Mesenchymal stem cell (in vitro differentiated cells and primary cell): ENCODE measurements at regions not wholly inside any gene's neighbourhood (a gene's known extent, or its start where the extent isn't known, plus 50 kb on each side); places are given as distances from the start of the nearest gene placed in this dataset.

Experiments
- DNase-seq: peaks from one replicate; pipeline ENCODE4 v3.0.0-alpha.2; 2013
- H2AFZ ChIP-seq: one replicate; pipeline ENCODE4 v1.6.1; 2013; ENCODE audit warnings: low read depth, mild to moderate bottlenecking, control low read depth, inconsistent platforms, low read length, moderate library complexity
- H2AK5ac ChIP-seq: 2 replicates; pipeline ENCODE4 v1.6.1; 2013; ENCODE audit warnings: low read length, moderate library complexity, mild to moderate bottlenecking, inconsistent platforms; ENCODE audit not compliant: severe bottlenecking
- H2BK120ac ChIP-seq: one replicate; pipeline ENCODE4 v1.6.1; 2013; ENCODE audit warnings: low read depth, mild to moderate bottlenecking, inconsistent platforms, low read length, moderate library complexity
- H2BK12ac ChIP-seq, 2 experiments: one replicate each; pipeline ENCODE4 v1.6.1; 2013; ENCODE audit warnings: inconsistent platforms in 2 of 2, low read length in 2 of 2, mild to moderate bottlenecking in 2 of 2, moderate library complexity in 2 of 2, control low read depth in 1 of 2
- H2BK15ac ChIP-seq: one replicate; pipeline ENCODE4 v1.6.1; 2013; ENCODE audit warnings: mild to moderate bottlenecking, low read depth, inconsistent platforms; ENCODE audit not compliant: poor library complexity, severe bottlenecking
- H2BK5ac ChIP-seq: 2 replicates; pipeline ENCODE4 v1.6.1; 2013; ENCODE audit warnings: low read depth, mild to moderate bottlenecking, low read length, control low read depth, inconsistent platforms; ENCODE audit not compliant: poor library complexity, severe bottlenecking
- H3K14ac ChIP-seq, 2 experiments: one replicate each; pipeline ENCODE4 v1.6.1; 2013; ENCODE audit warnings: inconsistent platforms in 2 of 2, low read length in 2 of 2, control low read depth in 1 of 2, mild to moderate bottlenecking in 1 of 2, moderate library complexity in 1 of 2
- H3K18ac ChIP-seq, 2 experiments: one replicate each; pipeline ENCODE4 v1.6.1; 2013; ENCODE audit warnings: inconsistent platforms in 2 of 2, low read length in 2 of 2, control low read depth in 1 of 2, low read depth in 1 of 2, mild to moderate bottlenecking in 1 of 2
- H3K23ac ChIP-seq, 2 experiments: one replicate each; pipeline ENCODE4 v1.6.1; 2013; ENCODE audit warnings: inconsistent platforms in 2 of 2, low read length in 2 of 2, mild to moderate bottlenecking in 2 of 2, moderate library complexity in 2 of 2, control low read depth in 1 of 2
- H3K27ac ChIP-seq: 2 replicates; pipeline ENCODE4 v1.5.1; 2013; ENCODE audit warnings: mild to moderate bottlenecking, moderate library complexity, low read length, control low read depth, inconsistent platforms; ENCODE audit not compliant: poor library complexity, severe bottlenecking
- H3K27me3 ChIP-seq, 2 experiments: 2 replicates each; pipeline versions ENCODE4 v1.6.1 to v1.7.0; 2013; ENCODE audit warnings: low read length in 2 of 2, mild to moderate bottlenecking in 2 of 2, moderate library complexity in 2 of 2, control low read depth in 1 of 2, inconsistent platforms in 1 of 2; ENCODE audit not compliant: control insufficient read depth in 1 of 2, insufficient read depth in 1 of 2
- H3K36me3 ChIP-seq, 2 experiments: 2 replicates each; pipeline versions ENCODE4 v1.6.1 to v1.7.0; 2013; ENCODE audit warnings: low read length in 2 of 2, control low read depth in 1 of 2, inconsistent platforms in 1 of 2, low read depth in 1 of 2, mild to moderate bottlenecking in 1 of 2; ENCODE audit not compliant: insufficient read depth in 2 of 2, control insufficient read depth in 1 of 2
- H3K4ac ChIP-seq, 2 experiments: one replicate each; pipeline ENCODE4 v1.6.1; 2013; ENCODE audit warnings: inconsistent platforms in 2 of 2, low read length in 2 of 2, mild to moderate bottlenecking in 2 of 2, moderate library complexity in 2 of 2, control low read depth in 1 of 2, low read depth in 1 of 2
- H3K4me1 ChIP-seq: 2 replicates; pipeline ENCODE4 v1.6.1; 2013; ENCODE audit warnings: low read depth, low read length, control low read depth; ENCODE audit not compliant: control insufficient read depth, insufficient read depth
- H3K4me2 ChIP-seq: 2 replicates; pipeline ENCODE4 v1.6.1; 2013; ENCODE audit warnings: low read length, mild to moderate bottlenecking, inconsistent platforms; ENCODE audit not compliant: poor library complexity, severe bottlenecking
- H3K4me3 ChIP-seq, 2 experiments: 2 replicates each; pipeline versions ENCODE4 v1.5.1 to v1.7.0; 2013; ENCODE audit warnings: low read length in 2 of 2, mild to moderate bottlenecking in 2 of 2, control low read depth in 1 of 2, low read depth in 1 of 2; ENCODE audit not compliant: insufficient read depth in 1 of 2
- H3K79me1 ChIP-seq: replicated peaks from 2 replicates; pipeline ENCODE4 v1.6.1; 2013; ENCODE audit warnings: mild to moderate bottlenecking, control low read depth, low read length, inconsistent platforms; ENCODE audit not compliant: poor library complexity, severe bottlenecking
- H3K9ac ChIP-seq: 2 replicates; pipeline ENCODE4 v1.7.0; 2013; ENCODE audit warnings: mild to moderate bottlenecking, low read length, moderate library complexity
- H3K9me3 ChIP-seq: 2 replicates; pipeline ENCODE4 v1.7.0; 2013; ENCODE audit warnings: mild to moderate bottlenecking, low read length; ENCODE audit not compliant: control insufficient read depth
- H4K8ac ChIP-seq: one replicate; pipeline ENCODE4 v1.6.1; 2013; ENCODE audit warnings: inconsistent platforms, mild to moderate bottlenecking, low read length, moderate library complexity
- H4K91ac ChIP-seq: one replicate; pipeline ENCODE4 v1.6.1; 2013; ENCODE audit warnings: mild to moderate bottlenecking, low read length, inconsistent platforms
- whole genome bisulfite sequencing: methylation state at CpG from one replicate; pipeline ENCODE4 v1.1.7; 2013; ENCODE audit warnings: mixed read lengths; 5-methylcytosine and 5-hydroxymethylcytosine counted together

GRCh38 chr13:102978168-102978567, 88.0 kb downstream of the SLC10A2 start:
- Histone ChIP-seq H3K9ac (peak overlapping the region; percentile 93), H3K9me3 (no peaks in the 10 kb centered on the region), H4K8ac (no peak overlapping the region), H2BK120ac (no peak overlapping the region), H3K27ac (no peak overlapping the region), H2AFZ (no peak overlapping the region), H2BK15ac (no peak overlapping the region), H3K18ac (no peak overlapping the region), H3K23ac (no peak overlapping the region), H3K27me3 (no peaks in the 10 kb centered on the region), H3K4me2 (no peak overlapping the region), H3K4me3 (peak overlapping the region in 1 of 2 experiments; percentile 79), H3K14ac (no peak overlapping the region), H2BK5ac (no peak overlapping the region), H3K4me1 (no peaks in the 10 kb centered on the region), H3K36me3 (no peaks in the 10 kb centered on the region), H2AK5ac (no peak overlapping the region), H3K4ac (no peak overlapping the region), H3K79me1 (no peaks in the 10 kb centered on the region), H2BK12ac (no peak overlapping the region), H4K91ac (no peak overlapping the region)
- DNase-seq: no peak
- 92% methylated on average over 3 of the region's 4 CpGs for WGBS

- H3K79me1 ChIP-seq: no peaks in the 10 kb centered on the region
- 78% methylated on average over 2 of the region's 2 CpGs for WGBS
- H3K27me3 ChIP-seq: no peaks in the 10 kb centered on the region
- no peak overlapping the region for H3K4me2 ChIP-seq
- no peak overlapping the region for H2BK5ac ChIP-seq
- no peak overlapping the region for H3K18ac ChIP-seq
- H3K4ac ChIP-seq: no peak overlapping the region
- H2BK120ac ChIP-seq: no peak overlapping the region
- H2BK15ac ChIP-seq: no peak overlapping the region
- H3K4me3 ChIP-seq: peak overlapping the region in 1 of 2 experiments; percentile 79
- H3K36me3 ChIP-seq: no peaks in the 10 kb centered on the region
- DNase-seq: no peak
- H3K4me1 ChIP-seq: no peaks in the 10 kb centered on the region
- no peak overlapping the region for H2AK5ac ChIP-seq
- H2AFZ ChIP-seq: no peak overlapping the region
- H3K14ac ChIP-seq: no peak overlapping the region
- H3K9me3 ChIP-seq: no peaks in the 10 kb centered on the region
- no peak overlapping the region for H3K23ac ChIP-seq
- H4K91ac ChIP-seq: no peak overlapping the region
- no peak overlapping the region for H4K8ac ChIP-seq
- H3K27ac ChIP-seq: no peak overlapping the region
- H3K9ac ChIP-seq: peak overlapping the region; percentile 93
- no peak overlapping the region for H2BK12ac ChIP-seq
These were observed 88.7 kb downstream of the SLC10A2 start for GRCh38 chr13:102977471-102977870.

GRCh38 chr13:102974317-102975087, 91.7 kb downstream of the SLC10A2 start:
- H3K79me1 ChIP-seq: no peaks in the 10 kb centered on the region
- DNase-seq: no peak
- H3K9ac ChIP-seq: no peak overlapping the region
- no peak overlapping the region for H3K4ac ChIP-seq
- H4K8ac ChIP-seq: no peak overlapping the region
- no peak overlapping the region for H3K27ac ChIP-seq
- no peak overlapping the region for H3K18ac ChIP-seq
- H2BK5ac ChIP-seq: no peak overlapping the region
- no peak overlapping the region for H3K4me2 ChIP-seq
- 72% methylated on average over 7 of the region's 8 CpGs for WGBS
- H3K14ac ChIP-seq: no peak overlapping the region
- H2AK5ac ChIP-seq: no peak overlapping the region
- no peak overlapping the region for H3K23ac ChIP-seq
- H3K4me1 ChIP-seq: no peaks in the 10 kb centered on the region
- H3K9me3 ChIP-seq: no peaks in the 10 kb centered on the region
- no peaks in the 10 kb centered on the region for H3K27me3 ChIP-seq
- H3K4me3 ChIP-seq: no peak overlapping the region
- no peaks in the 10 kb centered on the region for H3K36me3 ChIP-seq
- H2BK120ac ChIP-seq: no peak overlapping the region
- no peak overlapping the region for H2BK15ac ChIP-seq
- H2BK12ac ChIP-seq: no peak overlapping the region
- H4K91ac ChIP-seq: no peak overlapping the region
- no peak overlapping the region for H2AFZ ChIP-seq

GRCh38 chr13:102972191-102972590, 94.0 kb downstream of the SLC10A2 start:
- Histone ChIP-seq H4K91ac (no peak overlapping the region), H2AFZ (no peak overlapping the region), H3K4me2 (no peak overlapping the region), H2BK120ac (no peak overlapping the region), H2BK5ac (no peak overlapping the region), H3K4me1 (no peaks in the 10 kb centered on the region), H3K4me3 (no peak overlapping the region), H2BK15ac (no peak overlapping the region), H3K4ac (no peak overlapping the region), H3K23ac (no peak overlapping the region), H3K27me3 (no peaks in the 10 kb centered on the region), H3K79me1 (no peaks in the 10 kb centered on the region), H3K9me3 (no peaks in the 10 kb centered on the region), H3K9ac (no peak overlapping the region), H4K8ac (no peak overlapping the region), H3K27ac (no peak overlapping the region), H2AK5ac (no peak overlapping the region), H2BK12ac (no peak overlapping the region), H3K18ac (no peak overlapping the region), H3K36me3 (no peaks in the 10 kb centered on the region), H3K14ac (no peak overlapping the region)
- no CpG with 5 or more reads among the region's 2 CpGs for WGBS
- no peak for DNase-seq
